Ovary (tissue), 7 donors: ENCODE measurements at regions not wholly inside any gene's neighbourhood (a gene's known extent, or its start where the extent isn't known, plus 50 kb on each side); places are given as distances from the start of the nearest gene placed in this dataset.
"Not testable (repeated sequence)": the region's sequence is repeated elsewhere in the genome, so short reads cannot be mapped to it uniquely, and the experiment has no call there.

Source experiments
- DNase-seq, 5 donors: peaks; one replicate each; pipeline ENCODE4 v3.0.0-alpha.2; 2019 to 2020
- H3K27ac ChIP-seq, 2 donors: fragments of 200-600 bp; one replicate each; pipeline versions ENCODE4 v1.5.1 to v1.8.0; 2019 to 2022
- H3K27me3 ChIP-seq: fragments of 200-600 bp; one replicate; pipeline ENCODE4 v1.8.0; 2022
- H3K36me3 ChIP-seq: fragments of 200-600 bp; sonication (generic); one replicate; pipeline ENCODE4 v1.5.1; 2019
- H3K4me1 ChIP-seq: one replicate; pipeline ENCODE4 v1.8.1; 2013; ENCODE audit warnings: mild to moderate bottlenecking, moderate library complexity; ENCODE audit not compliant: insufficient read depth
- H3K4me3 ChIP-seq: fragments of 200-600 bp; sonication (generic); one replicate; pipeline ENCODE4 v1.5.1; 2017
- H3K9me3 ChIP-seq, 2 donors: fragments of 200-600 bp in 1 of 2; sonication (generic) in 1 of 2; one replicate each; pipeline versions ENCODE4 v1.5.1 to v1.8.1; 2013 to 2019; ENCODE audit warnings: mild to moderate bottlenecking in 1 of 2, moderate library complexity in 1 of 2
- EP300 ChIP-seq: sonication (generic); formaldehyde crosslinking; IDR thresholded peaks from one replicate; pipeline ENCODE4 v1.6.1; 2017; ENCODE audit warnings: antibody characterized with exemption
- POLR2A ChIP-seq: fragments of 450-650 bp; IDR thresholded peaks from one replicate; pipeline ENCODE4 v1.6.1; 2017; ENCODE audit warnings: antibody characterized with exemption, mild to moderate bottlenecking, moderate library complexity
- WGBS, 3 donors: extraction: QIAGEN DNeasy Blood & Tissue Kit in 1 of 3; methylation state at CpG; one replicate each; pipeline versions ENCODE4 v1.1.5 to v1.1.7; 2013 to 2017; 5-methylcytosine and 5-hydroxymethylcytosine counted together
- intact Hi-C, 4 donors: fragments of 100-400 bp; cut with DNase I; formaldehyde crosslinking; loops; one replicate each; pipeline versions ENCODE4 v1.11.0 to v1.15.1; 2022 to 2023
- TF ChIP-seq, protein P1 (sequence below), 3 donors: fragments of 450-650 bp in 2 of 3; fragments of 200-600 bp in 1 of 3; IDR thresholded peaks; one replicate each; pipeline versions ENCODE4 v1.5.1 to v1.8.0; 2016 to 2022; ENCODE audit warnings: antibody characterized with exemption in 3 of 3, mild to moderate bottlenecking in 1 of 3
- donor health status: DM: no; HTN: no; CAD: no; lungs with moderate emphysema.
- donor health status: DM: no; HTN: no; CAD: no.
- donor health status: Bipolar disorder and iron deficiency.
- donor health status: DM: no; HTN: no; CAD: no.
- donor health status: DM: yes; HTN: yes; CAD: no.

GRCh38 chr3:104263477-104263876 is 1103.2 kb upstream of the ALCAM start:
- DNase-seq: no peak
- Histone ChIP-seq H3K9me3 (no peaks in the 10 kb centered on the region), H3K36me3 (no peaks in the 10 kb centered on the region), H3K27me3 (no peaks in the 10 kb centered on the region), H3K27ac (no peak overlapping the region), H3K4me1 (no peaks in the 10 kb centered on the region), H3K4me3 (no peak overlapping the region)
- intact Hi-C loops: no loop called here
- WGBS, 3 donors: 92 to 98% (median 97%) methylated on average over 2 of the region's 2 CpGs
- TF ChIP-seq, protein P1, sequence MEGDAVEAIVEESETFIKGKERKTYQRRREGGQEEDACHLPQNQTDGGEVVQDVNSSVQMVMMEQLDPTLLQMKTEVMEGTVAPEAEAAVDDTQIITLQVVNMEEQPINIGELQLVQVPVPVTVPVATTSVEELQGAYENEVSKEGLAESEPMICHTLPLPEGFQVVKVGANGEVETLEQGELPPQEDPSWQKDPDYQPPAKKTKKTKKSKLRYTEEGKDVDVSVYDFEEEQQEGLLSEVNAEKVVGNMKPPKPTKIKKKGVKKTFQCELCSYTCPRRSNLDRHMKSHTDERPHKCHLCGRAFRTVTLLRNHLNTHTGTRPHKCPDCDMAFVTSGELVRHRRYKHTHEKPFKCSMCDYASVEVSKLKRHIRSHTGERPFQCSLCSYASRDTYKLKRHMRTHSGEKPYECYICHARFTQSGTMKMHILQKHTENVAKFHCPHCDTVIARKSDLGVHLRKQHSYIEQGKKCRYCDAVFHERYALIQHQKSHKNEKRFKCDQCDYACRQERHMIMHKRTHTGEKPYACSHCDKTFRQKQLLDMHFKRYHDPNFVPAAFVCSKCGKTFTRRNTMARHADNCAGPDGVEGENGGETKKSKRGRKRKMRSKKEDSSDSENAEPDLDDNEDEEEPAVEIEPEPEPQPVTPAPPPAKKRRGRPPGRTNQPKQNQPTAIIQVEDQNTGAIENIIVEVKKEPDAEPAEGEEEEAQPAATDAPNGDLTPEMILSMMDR (IDR thresholded peaks at IDR 0.05): no peak
- TF ChIP-seq POLR2A: no peak
- TF ChIP-seq EP300: no peak

DNA sequence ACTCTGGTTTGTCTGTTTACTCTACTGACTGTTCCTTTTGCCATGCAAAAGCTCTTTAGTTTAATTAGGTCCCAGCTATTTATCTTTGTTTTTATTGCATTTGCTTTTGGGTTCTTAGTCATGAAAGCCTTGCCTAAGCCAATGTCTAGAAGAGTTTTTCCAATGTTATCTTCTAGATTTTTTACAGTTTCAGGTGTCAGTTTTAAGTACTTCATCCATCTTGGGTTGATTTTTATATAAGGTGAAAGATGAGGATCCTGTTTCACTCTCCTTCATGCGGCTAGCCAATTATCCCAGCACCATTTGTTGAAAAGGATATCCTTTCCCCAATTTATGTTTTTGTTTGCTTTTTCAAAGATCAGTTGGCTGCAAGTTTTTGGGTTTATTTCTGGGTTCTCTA is 1100.5 kb upstream of the ALCAM start:
- H3K27ac ChIP-seq, H3K4me1 ChIP-seq, intact Hi-C loops, H3K4me3 ChIP-seq, H3K9me3 ChIP-seq, DNase-seq, H3K36me3 ChIP-seq, H3K27me3 ChIP-seq: not testable (repeated sequence)
- WGBS, 3 donors: 85 to 96% (median 94%) methylated on average over 1 of the region's 1 CpG

- Histone ChIP-seq H3K27me3 (no peaks in the 10 kb centered on the region), H3K36me3 (no peaks in the 10 kb centered on the region), H3K4me1 (no peaks in the 10 kb centered on the region), H3K9me3 (no peaks in the 10 kb centered on the region), H3K4me3 (no peak overlapping the region), H3K27ac (no peak overlapping the region)
- WGBS, 3 donors: 77 to 89% (median 80%) methylated on average over 6 of the region's 6 CpGs
- intact Hi-C loops: no loop called here
- TF ChIP-seq, protein P1 (IDR thresholded peaks at IDR 0.05): no peak
- TF ChIP-seq POLR2A: no peak
- no peak for TF ChIP-seq EP300
- no peak for DNase-seq
These were observed 1096.9 kb upstream of the ALCAM start for GRCh38 chr3:104269771-104270170.

GRCh38 chr3:104273046-104273649 is 1093.6 kb upstream of the ALCAM start:
- no peak overlapping the region for H3K27ac ChIP-seq
- H3K27me3 ChIP-seq: no peaks in the 10 kb centered on the region
- 72 to 79% (median 74%) methylated on average over 4 of the region's 4 CpGs for WGBS, 3 donors
- no peaks in the 10 kb centered on the region for H3K9me3 ChIP-seq
- H3K4me1 ChIP-seq: no peaks in the 10 kb centered on the region
- TF ChIP-seq POLR2A: no peak
- TF ChIP-seq, protein P1 (IDR thresholded peaks at IDR 0.05): peak in 2 of 3 donors; percentile 18 to 27
- intact Hi-C loops: no loop called here
- no peaks in the 10 kb centered on the region for H3K36me3 ChIP-seq
- no peak overlapping the region for H3K4me3 ChIP-seq
- DNase-seq: no peak

DNA sequence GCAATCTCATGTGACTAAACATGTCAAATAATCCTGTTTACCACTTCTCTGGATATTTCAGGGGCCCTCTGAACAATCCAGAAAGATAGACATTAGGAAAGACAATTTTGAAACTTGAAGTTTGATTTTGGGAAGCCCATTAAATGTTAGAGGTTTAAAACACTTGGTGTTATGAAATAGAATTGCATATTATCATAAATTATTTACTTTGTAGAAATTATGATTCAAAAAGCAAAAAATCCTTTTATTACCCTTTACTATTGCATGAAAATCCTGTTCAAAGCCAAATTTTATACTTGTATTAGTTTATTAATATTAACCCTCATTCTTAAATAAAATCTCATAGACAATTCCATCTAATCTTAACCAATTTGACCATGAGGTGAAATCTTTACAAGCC is 1091.5 kb upstream of the ALCAM start:
- DNase-seq: no peak
- H3K36me3 ChIP-seq: no peaks in the 10 kb centered on the region
- peaks cover 2% of the 10 kb centered on the region for H3K4me1 ChIP-seq
- H3K27ac ChIP-seq: no peak overlapping the region
- H3K27me3 ChIP-seq: no peaks in the 10 kb centered on the region
- intact Hi-C loops: no loop called here
- no peak for TF ChIP-seq POLR2A
- TF ChIP-seq EP300: no peak
- TF ChIP-seq, protein P1 (IDR thresholded peaks at IDR 0.05): no peak
- H3K4me3 ChIP-seq: no peak overlapping the region
- no peaks in the 10 kb centered on the region for H3K9me3 ChIP-seq
